ENCODE measurements at regions not wholly inside any gene's neighbourhood (a gene's known extent, or its start where the extent isn't known, plus 50 kb on each side); places are given as distances from the start of the nearest gene placed in this dataset.

- TF ChIP-seq CTCF (IDR thresholded peaks at IDR 0.05; ENCODE audit: low read length) (no peak), EZH2 (IDR thresholded peaks at IDR 0.05; ENCODE audit: borderline replicate concordance, low read length) (no peak)
Measured at GRCh38 chr17:71548540-71549190, 572.2 kb upstream of the SOX9 start.

Measured in OCI-LY1 (cell line).